GM19043 (cell line): ENCODE measurements at regions not wholly inside any gene's neighbourhood (a gene's known extent, or its start where the extent isn't known, plus 50 kb on each side); places are given as distances from the start of the nearest gene placed in this dataset.
"Not testable (repeated sequence)": the region's sequence is repeated elsewhere in the genome, so short reads cannot be mapped to it uniquely, and the experiment has no call there.

Experiments
- ATAC-seq: cut with Tn5 transposase; IDR thresholded peaks from one replicate; pipeline ENCODE4 v1.9.1; 2021; ENCODE audit warnings: low read depth; ENCODE audit not compliant: unreplicated experiment

DNA sequence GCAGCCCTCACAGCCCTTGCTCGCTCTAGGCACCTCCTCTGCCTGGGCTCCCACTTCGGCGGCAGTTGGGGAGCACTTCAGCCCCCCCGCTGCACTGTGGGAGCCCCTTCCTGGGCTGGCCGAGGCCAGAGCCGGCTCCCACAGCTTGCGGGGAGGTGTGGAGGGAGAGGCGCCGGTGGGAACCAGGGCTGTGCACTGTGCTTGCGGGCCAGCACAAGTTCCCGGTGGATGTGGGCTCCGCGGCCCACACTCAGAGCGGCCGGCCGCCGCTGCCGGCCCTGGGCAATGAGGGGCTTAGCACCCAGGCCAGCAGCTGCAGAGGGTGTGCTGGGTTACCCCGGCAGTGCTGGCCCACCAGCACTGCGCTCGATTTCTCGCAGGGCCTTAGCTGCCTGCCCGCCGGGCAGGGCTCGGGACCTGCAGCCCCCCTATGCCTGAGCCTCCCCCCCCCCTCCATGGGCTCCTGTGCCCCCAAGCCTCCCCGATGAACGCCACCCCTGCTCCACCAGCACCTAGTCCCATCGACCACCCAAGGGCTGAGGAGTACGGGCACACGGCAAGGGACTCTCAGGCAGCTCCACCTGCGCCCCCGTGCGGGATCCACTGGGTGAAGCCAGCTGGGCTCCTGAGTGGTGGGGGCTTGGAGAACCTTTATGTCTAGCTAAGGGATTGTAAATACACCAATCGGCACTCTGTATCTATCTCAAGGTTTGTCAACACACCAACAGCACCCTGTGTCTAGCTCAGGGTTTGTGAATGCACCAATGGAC is 224.8 kb downstream of the ZNF608 start:
- ATAC-seq, result no peak

DNA sequence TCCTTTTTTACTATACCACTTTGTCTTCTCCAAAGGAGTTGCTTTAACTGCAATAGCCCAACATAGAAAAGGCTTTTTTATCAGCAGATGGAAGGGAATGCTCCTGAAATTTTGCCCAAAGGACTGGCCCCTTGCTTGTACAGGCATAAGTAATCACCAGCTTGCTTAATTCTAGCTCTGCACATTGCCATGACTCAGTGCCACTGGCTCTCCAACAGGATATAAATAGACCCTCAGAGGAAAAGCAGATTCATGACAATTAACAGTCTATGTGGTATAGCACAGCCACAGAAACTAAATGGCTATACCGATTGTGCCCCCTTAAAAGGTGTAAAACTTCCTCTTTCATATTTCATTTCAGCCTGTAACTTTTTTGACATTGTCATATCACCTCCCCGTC is 227.0 kb downstream of the ZNF608 start:
- peak; percentile 75 for ATAC-seq

DNA sequence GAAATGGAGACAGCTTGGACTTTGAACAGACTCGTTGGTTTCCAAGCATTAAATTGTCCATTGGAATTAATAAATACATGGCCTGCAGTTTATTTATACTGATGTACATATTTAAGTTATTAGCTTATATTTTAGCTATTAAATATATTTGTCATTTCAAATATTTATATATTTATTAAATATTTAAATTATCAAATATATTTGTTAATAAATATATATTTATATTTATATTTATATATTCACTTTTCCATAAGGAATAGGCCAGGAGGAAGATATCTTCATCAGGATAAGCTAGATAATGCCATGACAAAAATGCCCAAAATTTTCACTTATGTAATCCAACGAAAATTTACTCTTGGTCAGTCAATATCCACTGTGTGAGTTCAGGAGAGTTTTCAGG is 229.9 kb downstream of the ZNF608 start:
- no peak for ATAC-seq

GRCh38 chr5:124515497-124516245 is 230.8 kb downstream of the ZNF608 start:
- ATAC-seq, result no peak

DNA sequence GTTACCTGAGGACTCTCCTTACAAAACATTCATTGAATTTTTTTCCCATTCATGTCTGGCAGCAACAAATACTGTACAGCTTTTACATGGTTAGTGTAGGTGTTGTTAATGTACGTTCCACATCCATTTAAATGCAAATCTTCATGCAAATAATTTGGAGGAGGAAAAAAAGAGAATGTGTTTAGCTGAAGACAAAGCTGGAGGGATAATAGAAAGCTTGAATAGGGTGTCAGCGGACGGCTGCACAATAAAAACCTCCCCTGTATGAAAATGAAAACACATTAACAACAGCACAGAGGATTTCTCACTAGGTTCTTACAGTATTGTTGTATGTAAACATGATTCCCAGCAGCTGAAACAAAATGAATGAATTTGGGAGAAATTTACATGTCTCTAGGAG is 231.5 kb downstream of the ZNF608 start:
- ATAC-seq, result no peak

- no peak for ATAC-seq
Observed at GRCh38 chr5:124512952-124513632, 233.3 kb downstream of the ZNF608 start.

DNA sequence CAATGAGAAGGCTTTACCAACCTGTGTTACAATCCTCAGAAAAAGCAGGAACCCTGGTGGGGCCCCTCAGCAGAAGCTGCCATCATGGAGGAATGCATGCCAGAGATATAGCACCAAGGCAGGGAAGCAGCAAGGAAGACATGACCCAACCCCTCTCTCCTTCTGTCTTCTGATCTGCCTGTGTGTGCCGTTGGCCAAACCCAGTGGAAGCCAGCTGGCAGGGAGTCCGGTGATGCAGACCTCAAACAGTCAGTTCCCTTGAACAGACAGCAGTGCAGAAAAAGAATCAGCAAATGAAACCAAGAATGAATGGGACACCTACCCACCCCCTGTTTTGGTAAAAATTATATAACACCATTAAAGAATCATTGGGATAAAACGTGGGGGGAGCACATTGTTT is 234.2 kb downstream of the ZNF608 start:
- no peak for ATAC-seq

DNA sequence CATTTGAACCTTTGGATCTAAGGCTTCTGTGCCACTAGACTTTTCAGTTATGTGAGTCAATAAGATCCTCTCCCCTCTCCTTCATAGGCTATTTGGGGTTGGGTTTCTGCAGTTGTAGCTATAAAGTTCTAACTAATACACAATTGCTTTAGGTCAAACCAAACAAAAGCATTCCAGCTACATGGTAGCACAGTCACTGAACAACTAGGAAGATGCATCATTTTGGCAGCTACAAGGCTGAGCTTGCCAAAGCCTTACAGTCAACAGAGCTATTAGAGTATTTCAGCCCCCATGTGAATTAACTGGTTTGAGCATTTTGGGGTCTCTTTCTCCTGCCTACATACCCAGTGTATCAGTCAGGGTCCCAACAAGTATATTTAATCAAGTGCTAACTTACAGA is 234.6 kb downstream of the ZNF608 start:
- ATAC-seq, result no peak

DNA sequence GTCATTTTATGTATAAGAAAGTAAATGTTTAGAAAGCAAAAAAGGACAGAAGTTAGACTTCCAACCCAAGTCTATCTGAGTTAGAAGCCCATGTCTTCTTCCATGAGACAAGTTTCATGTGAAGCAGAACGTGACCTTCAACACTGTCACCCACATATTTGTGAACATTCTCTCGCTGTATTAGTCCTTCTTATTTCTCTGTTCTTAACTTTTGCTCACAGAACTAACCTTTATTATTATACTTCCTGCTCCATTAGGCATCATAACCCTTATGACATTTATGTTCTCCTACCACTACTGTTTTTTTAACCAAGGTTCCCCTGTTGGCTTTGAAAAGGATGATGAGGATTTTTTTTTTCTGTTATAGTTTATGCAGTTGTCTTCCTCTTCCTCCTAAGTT is 238.8 kb downstream of the ZNF608 start:
- no peak for ATAC-seq

DNA sequence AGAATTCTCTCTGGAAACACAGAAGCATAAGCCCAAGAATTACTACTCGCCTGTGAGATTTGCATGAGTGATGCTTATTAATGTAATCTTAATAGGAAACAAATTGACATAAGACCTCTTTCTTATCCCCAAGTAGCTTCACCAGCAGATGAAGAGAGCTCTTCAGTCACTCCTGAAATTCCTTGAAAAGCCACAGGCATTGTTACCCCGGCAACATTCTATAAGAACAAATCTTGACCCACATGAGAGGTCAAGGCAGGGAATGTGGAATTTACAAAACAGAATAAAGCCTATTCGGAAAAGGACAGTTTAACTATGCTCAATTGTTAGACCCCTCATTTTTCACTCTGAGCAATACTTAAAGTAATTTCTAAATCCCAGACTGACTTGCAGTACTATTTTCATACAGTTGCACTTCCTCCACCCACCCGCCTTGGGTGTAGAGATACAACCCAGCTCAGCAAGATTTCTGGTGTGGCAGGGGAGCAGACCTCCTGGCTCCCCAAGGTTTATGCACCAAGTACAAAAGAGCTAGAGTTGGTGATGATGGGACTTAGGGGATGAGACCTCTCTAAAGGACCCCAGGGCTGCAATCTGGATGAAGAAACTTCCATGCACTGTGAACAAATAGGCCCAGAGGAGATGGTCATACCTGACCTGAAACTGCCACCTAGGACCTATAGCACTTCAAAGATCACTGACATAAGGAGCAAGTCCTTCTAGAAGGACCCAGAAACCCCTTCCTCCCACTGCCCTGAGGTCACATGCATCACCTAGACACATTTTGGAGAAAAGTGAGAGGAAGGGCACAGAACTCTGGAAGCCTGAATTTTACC is 242.1 kb downstream of the ZNF608 start:
- ATAC-seq, result no peak

DNA sequence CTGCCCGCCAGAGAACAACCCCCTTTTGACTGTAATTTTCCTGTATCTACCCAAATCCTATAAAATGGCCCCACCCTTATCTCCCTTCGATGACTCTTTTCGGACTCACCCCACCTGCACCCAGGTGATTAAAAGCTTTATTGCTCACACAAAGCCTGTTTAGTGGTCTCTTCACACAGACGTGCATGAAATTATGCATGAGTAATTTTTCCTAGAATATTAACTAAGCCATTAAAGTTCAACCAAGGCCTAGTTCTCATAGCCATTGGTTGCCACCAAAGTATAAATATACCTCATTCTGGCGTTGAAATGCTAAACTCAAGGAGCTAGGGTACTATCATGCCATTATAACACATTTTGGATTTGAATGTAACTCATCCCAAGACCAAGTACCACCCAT is 243.9 kb downstream of the ZNF608 start:
- ATAC-seq, result no peak

DNA sequence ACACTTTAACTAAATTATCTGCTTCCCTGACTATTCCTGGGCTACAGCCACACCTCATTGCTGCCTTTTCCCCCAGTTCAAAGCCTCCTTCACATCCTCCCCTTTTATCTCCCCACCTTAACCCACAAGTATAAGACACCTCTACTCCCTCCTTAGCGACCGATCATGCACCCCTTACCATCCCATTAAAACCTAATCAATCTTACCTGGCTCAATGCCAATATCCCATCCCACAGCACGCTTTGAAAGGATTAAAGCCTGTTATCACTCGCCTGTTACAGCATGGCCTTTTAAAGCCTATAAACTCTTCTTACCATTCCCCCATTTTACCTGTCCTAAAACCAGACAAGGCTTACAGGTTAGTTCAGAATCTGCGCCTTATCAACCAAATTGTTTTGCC is 246.6 kb downstream of the ZNF608 start:
- not testable (repeated sequence) for ATAC-seq

DNA sequence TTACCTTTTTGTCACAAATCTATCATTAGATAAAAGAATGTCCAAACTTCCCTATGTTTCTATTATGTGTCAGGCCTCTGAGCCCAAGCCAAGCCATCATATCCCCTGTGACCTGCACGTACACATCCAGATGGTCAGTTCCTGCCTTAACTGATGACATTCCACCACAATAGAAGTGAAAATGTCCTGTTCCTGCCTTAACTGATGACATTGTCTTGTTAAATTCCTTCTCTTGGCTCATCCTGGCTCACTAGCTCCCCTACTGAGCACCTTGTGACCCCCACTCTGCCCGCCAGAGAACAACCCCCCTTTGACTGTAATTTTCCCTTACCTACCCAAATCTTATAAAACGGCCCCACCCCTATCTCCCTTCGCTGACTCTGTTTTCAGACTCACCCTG is 249.5 kb downstream of the ZNF608 start:
- ATAC-seq, result not testable (repeated sequence)

GRCh38 chr5:124494540-124495116 is 251.8 kb downstream of the ZNF608 start:
- no peak for ATAC-seq

DNA sequence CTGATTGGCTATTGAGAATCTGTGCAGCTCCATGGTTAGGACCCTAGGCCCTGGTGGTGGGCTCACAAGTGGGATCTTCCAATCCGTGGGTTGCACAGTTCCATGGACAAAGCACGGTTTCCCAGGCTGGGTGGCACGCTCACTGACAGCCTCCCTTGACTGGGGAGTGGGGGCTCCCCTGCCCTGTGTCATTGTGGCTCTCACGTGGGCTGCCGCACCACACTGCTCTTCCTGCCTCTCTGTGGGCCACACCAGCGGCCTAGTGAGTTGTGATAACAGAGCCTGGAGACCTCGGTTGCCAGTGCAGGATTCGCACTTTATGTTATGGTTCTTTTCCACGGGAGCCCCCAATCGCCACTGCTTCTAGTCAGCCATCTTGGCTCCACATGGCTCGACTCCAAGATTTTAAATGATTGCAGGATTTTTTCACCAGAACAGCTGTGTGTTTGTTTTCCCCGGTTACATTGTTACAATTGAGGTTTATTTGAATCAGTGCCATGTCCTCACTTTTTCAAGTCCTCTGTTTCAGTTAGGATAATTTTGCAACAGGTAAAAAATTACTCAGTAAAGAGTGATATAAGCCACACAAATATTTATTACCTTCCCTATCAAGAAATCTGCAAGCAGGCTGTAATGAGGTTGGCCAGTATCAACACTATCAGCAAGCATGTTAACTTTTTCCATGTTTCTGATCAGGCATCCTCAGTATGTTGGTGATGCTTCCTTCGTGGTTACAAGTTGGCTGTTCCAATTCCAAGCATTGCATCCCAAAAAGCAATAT is 253.8 kb downstream of the ZNF608 start:
- ATAC-seq, result no peak

DNA sequence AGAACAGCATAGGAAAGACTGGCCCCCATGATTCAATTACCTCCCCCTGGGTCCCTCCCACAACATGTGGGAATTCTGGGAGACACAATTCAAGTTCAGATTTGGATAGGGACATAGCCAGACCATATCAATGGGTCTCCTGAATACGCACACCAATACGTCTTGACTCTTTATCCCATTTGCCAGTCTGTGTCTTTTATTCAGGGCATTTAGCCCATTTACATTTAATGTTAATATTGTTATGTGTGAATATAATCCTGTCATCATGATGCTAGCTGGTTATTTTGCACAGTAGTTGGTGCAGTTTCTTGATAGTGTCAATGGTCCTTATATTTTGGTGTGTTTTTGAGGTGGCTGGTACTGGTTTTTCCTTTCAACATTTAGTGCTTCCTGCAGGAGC is 256.1 kb downstream of the ZNF608 start:
- ATAC-seq, result not testable (repeated sequence)

- ATAC-seq, result no peak
Observed at GRCh38 chr5:124481419-124481818, 265.0 kb downstream of the ZNF608 start.

GRCh38 chr5:124480964-124481363 is 265.5 kb downstream of the ZNF608 start:
- ATAC-seq, result no peak

GRCh38 chr5:124480022-124480421 is 266.4 kb downstream of the ZNF608 start:
- no peak for ATAC-seq

DNA sequence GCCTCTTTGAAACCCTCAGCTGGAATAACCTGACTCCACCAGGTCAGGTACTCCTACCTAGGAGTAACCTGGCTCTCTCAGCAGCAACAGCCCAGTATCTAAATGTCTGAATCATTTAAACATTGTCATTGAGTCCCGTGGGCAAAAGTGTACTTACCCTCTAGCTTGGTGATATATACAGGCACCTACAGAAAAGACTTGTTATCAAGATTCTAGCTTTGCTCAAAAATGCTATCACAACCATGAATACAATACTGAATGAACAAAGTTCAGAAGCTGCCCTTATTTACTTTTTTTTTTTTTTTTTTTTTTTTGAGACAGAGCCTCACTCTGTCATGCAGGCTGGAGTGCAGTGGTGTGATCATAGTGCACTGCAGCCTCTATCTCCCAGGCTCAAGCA is 268.2 kb downstream of the ZNF608 start:
- ATAC-seq, result no peak
